Activated CD4-positive, alpha-beta T cell treated with anti-CD3 and anti-CD28 coated beads, Interleukin-2, amount 10 ng/mL, durations not matched to agents 7 days and 5 days (primary cell): ENCODE measurements at regions not wholly inside any gene's neighbourhood (a gene's known extent, or its start where the extent isn't known, plus 50 kb on each side); places are given as distances from the start of the nearest gene placed in this dataset.

Experiments
- CTCF ChIA-PET: fragments of 350-600 bp; sonication (Branson Sonifier 250); formaldehyde crosslinking; loops from one replicate; lab custom pipeline; 2021; ENCODE audit warnings: antibody characterized with exemption; lab: Charles Lee
- POLR2A ChIA-PET: fragments of 350-600 bp; sonication (Branson Sonifier 250); formaldehyde crosslinking; loops from one replicate; lab custom pipeline; 2021; ENCODE audit warnings: antibody characterized with exemption; lab: Charles Lee
- DNase-seq: peaks from one replicate; pipeline ENCODE4 v3.0.0-alpha.2; 2020
- H3K27ac Mint-ChIP-seq: one replicate; pipeline ENCODE4 v1.8.0; 2021; ENCODE audit warnings: mild to moderate bottlenecking, moderate library complexity, mixed read lengths
- H3K27me3 Mint-ChIP-seq: one replicate; pipeline ENCODE4 v1.8.0; 2021; ENCODE audit warnings: mixed read lengths
- H3K36me3 Mint-ChIP-seq: one replicate; pipeline ENCODE4 v1.8.0; 2021; ENCODE audit warnings: low read depth, mixed read lengths
- H3K4me1 Mint-ChIP-seq: one replicate; pipeline ENCODE4 v1.8.0; 2021; ENCODE audit warnings: mixed read lengths
- H3K4me3 Mint-ChIP-seq: one replicate; pipeline ENCODE4 v1.8.0; 2021; ENCODE audit warnings: mild to moderate bottlenecking, moderate library complexity, mixed read lengths
- H3K9me3 Mint-ChIP-seq: one replicate; pipeline ENCODE4 v1.8.0; 2021; ENCODE audit warnings: mixed read lengths

DNA sequence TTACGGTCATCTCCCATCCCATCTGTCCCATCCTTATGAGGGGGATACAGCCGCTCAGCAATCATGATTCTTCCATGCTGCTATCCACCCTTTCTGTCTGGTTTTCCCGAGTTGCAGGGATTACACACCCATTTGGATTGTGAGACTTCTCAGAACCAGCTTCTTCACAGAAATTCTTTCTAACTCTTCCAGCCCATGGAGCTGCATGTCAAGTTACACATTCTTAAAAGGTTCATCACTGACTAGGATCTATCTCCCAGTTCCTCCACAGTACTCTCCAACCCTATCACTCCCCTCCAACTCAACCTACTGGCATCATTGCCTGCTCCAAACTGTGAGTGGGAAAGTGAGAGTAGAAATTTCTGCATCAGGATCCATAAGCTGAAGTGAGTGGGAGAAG, 558.2 kb upstream of the TNP1 start:
- H3K36me3 Mint-ChIP-seq = no peaks in the 10 kb centered on the region
- DNase-seq = no peak
- H3K4me1 Mint-ChIP-seq = no peaks in the 10 kb centered on the region
- H3K27ac Mint-ChIP-seq = no peak overlapping the region
- POLR2A ChIA-PET = no interaction called here
- no peak overlapping the region for H3K4me3 Mint-ChIP-seq
- H3K9me3 Mint-ChIP-seq = no peaks in the 10 kb centered on the region
- no peaks in the 10 kb centered on the region for H3K27me3 Mint-ChIP-seq
- CTCF ChIA-PET = no interaction called here

DNA sequence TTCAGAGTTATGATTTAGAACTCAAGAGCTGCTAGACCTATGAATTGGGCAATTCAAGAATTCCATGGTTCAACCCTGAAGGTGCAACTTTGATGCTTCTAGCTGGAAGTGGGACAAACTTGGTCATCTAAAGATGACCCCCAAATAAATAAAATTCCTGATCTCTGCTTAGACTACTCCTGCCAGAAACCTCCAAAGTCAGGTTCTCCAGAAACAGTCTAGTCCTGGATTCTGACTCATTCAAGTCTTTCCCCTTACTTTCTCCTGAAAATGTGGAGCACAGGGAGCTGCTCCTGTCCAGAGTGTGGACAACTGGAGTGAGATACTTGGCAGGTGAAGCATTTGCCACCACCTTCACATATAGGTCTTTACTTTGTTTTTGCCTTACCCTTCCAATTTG, 557.7 kb upstream of the TNP1 start:
- no peak overlapping the region for H3K27ac Mint-ChIP-seq
- no peak for DNase-seq
- H3K27me3 Mint-ChIP-seq = no peaks in the 10 kb centered on the region
- no peaks in the 10 kb centered on the region for H3K36me3 Mint-ChIP-seq
- no peaks in the 10 kb centered on the region for H3K9me3 Mint-ChIP-seq
- POLR2A ChIA-PET = no interaction called here
- CTCF ChIA-PET = no interaction called here
- no peaks in the 10 kb centered on the region for H3K4me1 Mint-ChIP-seq
- H3K4me3 Mint-ChIP-seq = no peak overlapping the region

DNA sequence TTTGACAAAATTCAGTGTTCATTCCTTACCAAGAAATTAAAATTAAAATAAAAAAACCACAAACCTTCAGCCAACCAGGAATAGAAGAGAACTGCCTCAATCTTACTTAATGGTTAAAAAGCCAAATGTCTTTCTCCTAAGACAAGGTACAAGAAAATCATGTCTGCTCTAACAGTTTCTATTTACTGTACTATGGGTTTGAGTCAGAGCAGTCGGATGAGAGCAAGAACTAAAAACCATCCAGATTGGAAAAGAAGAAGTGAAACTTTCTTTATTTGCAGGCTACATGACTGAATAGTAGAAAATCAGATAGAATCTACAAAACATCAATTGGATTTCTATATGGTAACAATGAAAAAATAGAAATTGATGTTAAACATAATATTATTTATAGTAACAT, 555.5 kb upstream of the TNP1 start:
- Mint-ChIP-seq H3K27ac (no peak overlapping the region), H3K36me3 (no peaks in the 10 kb centered on the region), H3K9me3 (no peaks in the 10 kb centered on the region), H3K27me3 (no peaks in the 10 kb centered on the region), H3K4me1 (no peaks in the 10 kb centered on the region), H3K4me3 (no peak overlapping the region)
- no peak for DNase-seq
- ChIA-PET CTCF (no interaction called here), POLR2A (no interaction called here)

DNA sequence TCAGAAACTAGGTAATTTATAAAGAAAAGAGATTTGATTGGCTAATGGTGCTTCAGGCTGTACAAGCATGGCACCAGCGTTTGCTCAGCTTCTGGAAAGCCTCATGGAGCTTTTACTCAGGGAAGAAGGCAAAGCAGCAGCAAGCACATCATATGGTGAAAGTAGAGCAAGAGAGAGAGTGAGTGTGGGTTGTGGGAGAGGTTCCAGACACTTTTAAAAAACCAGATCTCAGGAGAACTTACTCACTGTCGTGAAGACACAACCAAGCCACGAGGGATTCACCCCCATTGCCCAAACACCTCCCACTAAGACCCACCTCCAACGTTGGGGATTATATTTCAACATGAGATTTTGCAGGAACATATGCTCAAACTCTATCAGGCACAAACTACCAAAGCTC, 554.6 kb upstream of the TNP1 start:
- ChIA-PET POLR2A (no interaction called here), CTCF (no interaction called here)
- no peaks in the 10 kb centered on the region for H3K4me1 Mint-ChIP-seq
- no peak overlapping the region for H3K27ac Mint-ChIP-seq
- H3K27me3 Mint-ChIP-seq = no peaks in the 10 kb centered on the region
- H3K36me3 Mint-ChIP-seq = no peaks in the 10 kb centered on the region
- DNase-seq = no peak
- H3K9me3 Mint-ChIP-seq = no peaks in the 10 kb centered on the region
- H3K4me3 Mint-ChIP-seq = no peak overlapping the region

DNA sequence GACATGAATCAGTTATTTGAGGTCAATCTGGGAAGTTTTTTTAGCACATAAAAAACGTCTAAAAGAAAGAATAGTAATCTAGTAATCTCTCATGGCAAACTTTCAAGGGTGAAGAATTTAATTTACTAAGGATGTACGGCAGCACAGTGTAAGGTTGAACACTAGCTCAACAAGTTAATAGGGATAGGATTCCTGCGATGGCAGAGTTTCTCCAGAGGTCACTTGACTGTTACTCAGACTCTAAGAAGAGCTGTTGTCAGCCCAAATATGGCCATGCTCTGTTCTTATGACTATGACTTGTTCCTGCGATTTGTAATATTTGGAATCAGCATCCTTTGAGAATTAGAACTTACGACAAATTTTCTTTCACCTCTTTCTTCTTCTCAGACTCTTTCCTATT, 553.3 kb upstream of the TNP1 start:
- Mint-ChIP-seq H3K9me3 (no peaks in the 10 kb centered on the region), H3K4me1 (no peaks in the 10 kb centered on the region), H3K36me3 (no peaks in the 10 kb centered on the region), H3K27me3 (no peaks in the 10 kb centered on the region), H3K4me3 (no peak overlapping the region), H3K27ac (no peak overlapping the region)
- CTCF ChIA-PET = no interaction called here
- POLR2A ChIA-PET = no interaction called here
- DNase-seq = no peak

DNA sequence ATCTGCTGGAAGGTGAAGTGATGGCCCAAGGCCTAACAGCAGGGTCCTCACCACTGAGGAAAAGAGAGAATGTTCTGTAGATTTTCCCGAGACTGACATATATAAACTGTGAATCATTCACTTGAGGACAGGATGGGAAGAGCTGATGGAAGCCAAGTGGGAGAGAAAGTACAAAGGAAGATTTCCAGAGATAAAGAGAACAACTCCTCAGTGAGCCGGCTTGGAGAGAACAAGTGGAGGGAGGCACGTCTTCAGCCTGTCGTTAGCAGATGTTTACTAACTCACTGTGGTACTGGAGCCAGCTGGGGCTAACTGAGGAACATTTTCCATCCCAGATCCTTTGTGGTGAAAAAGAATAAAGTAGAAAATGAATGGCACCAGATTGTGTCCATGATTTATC, 552.9 kb upstream of the TNP1 start:
- Mint-ChIP-seq H3K27ac (no peak overlapping the region), H3K4me1 (no peaks in the 10 kb centered on the region), H3K36me3 (no peaks in the 10 kb centered on the region), H3K4me3 (no peak overlapping the region), H3K9me3 (no peaks in the 10 kb centered on the region), H3K27me3 (no peaks in the 10 kb centered on the region)
- CTCF ChIA-PET = interaction anchor here (1.5 kb wide), 1 partner anchor 16 kb away, joined by 3 read pairs; no protein-coding TSS in a partner anchor
- POLR2A ChIA-PET = no interaction called here
- no peak for DNase-seq

DNA sequence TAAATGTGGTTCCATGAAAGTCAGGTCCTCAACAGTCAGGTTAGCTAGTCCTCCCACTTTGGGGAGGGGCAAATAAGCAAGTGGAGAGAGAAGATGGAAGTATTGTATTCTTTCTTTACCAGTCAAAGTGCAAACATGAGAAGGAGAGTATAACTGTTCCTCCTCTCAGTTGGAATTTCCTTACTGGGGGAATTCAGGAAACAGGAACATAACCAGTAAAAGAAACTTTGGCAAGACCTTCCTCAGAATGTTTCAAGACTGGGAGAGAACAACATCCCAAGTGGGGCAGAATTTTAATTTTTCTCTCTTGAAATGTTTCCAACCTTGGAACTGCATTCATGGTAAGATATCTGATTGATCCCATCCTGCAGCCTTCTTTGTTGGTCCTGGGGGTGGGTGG, 552.4 kb upstream of the TNP1 start:
- no peak for DNase-seq
- Mint-ChIP-seq H3K27ac (no peak overlapping the region), H3K4me3 (no peak overlapping the region), H3K27me3 (no peaks in the 10 kb centered on the region), H3K9me3 (no peaks in the 10 kb centered on the region), H3K36me3 (no peaks in the 10 kb centered on the region), H3K4me1 (no peaks in the 10 kb centered on the region)
- ChIA-PET CTCF (interaction anchor here (1.5 kb wide), 1 partner anchor 16 kb away, joined by 3 read pairs; no protein-coding TSS in a partner anchor), POLR2A (no interaction called here)

DNA sequence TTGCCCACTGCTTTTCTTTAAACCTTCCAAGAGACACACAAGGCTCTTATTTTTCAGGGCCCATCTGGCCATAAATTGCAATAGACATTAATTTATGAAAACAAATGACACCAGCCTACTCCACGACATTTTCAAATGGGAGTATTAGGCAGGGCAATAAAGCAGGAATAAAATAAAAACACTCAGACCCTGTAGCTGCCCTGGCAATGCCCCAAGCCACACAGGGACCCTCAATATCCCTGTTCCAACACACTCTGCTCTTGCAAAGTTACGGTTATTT, 550.8 kb upstream of the TNP1 start:
- H3K4me1 Mint-ChIP-seq = no peaks in the 10 kb centered on the region
- H3K36me3 Mint-ChIP-seq = no peaks in the 10 kb centered on the region
- H3K4me3 Mint-ChIP-seq = no peak overlapping the region
- ChIA-PET POLR2A (no interaction called here), CTCF (interaction anchor here (0.6 kb wide), 1 partner anchor 42 kb away, joined by 3 read pairs; no protein-coding TSS in a partner anchor)
- no peak for DNase-seq
- no peaks in the 10 kb centered on the region for H3K27me3 Mint-ChIP-seq
- no peak overlapping the region for H3K27ac Mint-ChIP-seq
- H3K9me3 Mint-ChIP-seq = no peaks in the 10 kb centered on the region

DNA sequence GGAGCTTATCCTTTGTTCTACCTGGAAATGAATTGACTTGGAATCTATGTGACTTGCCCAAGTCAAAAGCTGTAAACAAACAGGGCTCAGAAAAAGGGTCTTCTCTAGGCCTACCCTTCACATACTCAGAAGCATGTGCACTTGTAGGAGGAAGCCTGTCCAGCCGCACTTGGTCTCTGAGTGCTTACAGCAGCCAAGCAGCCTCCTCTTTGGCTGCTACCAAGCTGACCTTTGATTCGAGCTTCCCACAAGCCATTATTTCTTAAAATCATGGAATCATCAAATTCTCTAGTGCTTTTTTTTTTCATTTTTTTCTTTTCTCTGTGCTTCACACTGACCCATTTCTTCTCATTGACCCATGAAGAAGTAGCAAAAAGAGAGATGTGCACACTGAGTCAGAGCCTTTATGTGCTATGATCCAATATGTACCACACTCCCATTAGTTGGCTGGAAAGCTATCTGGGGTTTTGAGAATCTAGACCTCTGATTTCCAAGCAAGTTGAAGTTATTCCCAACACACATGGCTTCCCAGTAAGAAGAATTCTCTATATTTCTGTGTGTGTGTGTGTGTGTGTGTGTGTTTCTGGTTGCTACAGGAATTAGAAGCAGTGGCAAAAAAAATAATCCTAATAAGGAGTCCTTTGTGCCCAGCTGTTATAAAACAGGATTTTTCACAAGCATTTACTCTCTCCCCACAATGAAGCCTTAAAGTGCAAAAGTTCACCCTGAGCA, 550.3 kb upstream of the TNP1 start:
- DNase-seq = no peak
- no peaks in the 10 kb centered on the region for H3K36me3 Mint-ChIP-seq
- H3K4me1 Mint-ChIP-seq = no peaks in the 10 kb centered on the region
- no peak overlapping the region for H3K27ac Mint-ChIP-seq
- H3K4me3 Mint-ChIP-seq = no peak overlapping the region
- no peaks in the 10 kb centered on the region for H3K27me3 Mint-ChIP-seq
- ChIA-PET POLR2A (interaction anchor here (0.7 kb wide), 1 partner anchor 418 kb away, joined by 4 read pairs; no protein-coding TSS in a partner anchor), CTCF (interaction anchor here (0.6 kb wide), 1 partner anchor 43 kb away, joined by 3 read pairs; no protein-coding TSS in a partner anchor)
- H3K9me3 Mint-ChIP-seq = peaks cover 1% of the 10 kb centered on the region

DNA sequence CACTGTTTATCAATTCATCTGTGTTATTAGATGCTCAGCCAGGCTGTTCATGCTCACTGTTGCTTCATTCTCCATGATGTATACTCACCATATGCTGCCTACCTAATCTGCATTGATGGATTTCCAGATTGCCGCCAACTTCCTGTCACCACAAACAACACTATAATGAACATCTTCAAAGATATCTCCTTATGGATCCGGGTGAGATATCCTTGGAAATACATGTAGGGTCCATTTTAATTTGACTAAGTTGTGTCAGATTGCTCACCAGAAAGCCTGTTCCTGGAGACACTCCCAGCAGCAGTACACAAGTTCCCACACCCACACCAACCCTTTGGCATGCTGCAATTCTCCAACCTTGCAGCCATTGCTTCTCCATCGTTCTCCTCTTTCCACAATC, 547.5 kb upstream of the TNP1 start:
- no peaks in the 10 kb centered on the region for H3K36me3 Mint-ChIP-seq
- no peaks in the 10 kb centered on the region for H3K4me1 Mint-ChIP-seq
- H3K4me3 Mint-ChIP-seq = no peak overlapping the region
- H3K9me3 Mint-ChIP-seq = peaks cover 2% of the 10 kb centered on the region
- CTCF ChIA-PET = no interaction called here
- H3K27ac Mint-ChIP-seq = no peak overlapping the region
- H3K27me3 Mint-ChIP-seq = no peaks in the 10 kb centered on the region
- no peak for DNase-seq
- POLR2A ChIA-PET = no interaction called here

DNA sequence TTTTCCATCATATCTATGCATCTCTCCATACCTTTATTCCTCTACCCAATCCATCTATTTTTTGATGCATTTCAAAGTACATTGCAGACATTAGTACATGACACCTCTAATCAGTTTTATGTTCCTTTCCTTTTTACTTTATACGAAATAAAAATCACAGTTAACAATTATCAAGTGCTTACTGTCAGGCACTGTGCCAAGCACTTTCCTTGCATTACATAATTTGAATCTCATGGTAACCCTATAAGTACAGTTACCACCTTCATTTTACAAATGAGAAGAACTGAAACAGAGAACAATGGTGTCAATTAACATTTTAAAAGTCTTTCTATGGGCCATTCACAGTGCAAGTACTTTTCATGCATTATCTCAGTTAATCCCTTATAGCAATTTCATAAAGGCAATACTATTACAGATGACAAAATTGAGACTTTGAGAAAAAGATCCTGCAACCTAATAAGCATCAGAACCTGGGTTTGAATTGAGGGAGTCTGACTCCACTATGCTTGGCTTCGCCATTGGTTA, 544.4 kb upstream of the TNP1 start:
- H3K27ac Mint-ChIP-seq = no peak overlapping the region
- POLR2A ChIA-PET = no interaction called here

DNA sequence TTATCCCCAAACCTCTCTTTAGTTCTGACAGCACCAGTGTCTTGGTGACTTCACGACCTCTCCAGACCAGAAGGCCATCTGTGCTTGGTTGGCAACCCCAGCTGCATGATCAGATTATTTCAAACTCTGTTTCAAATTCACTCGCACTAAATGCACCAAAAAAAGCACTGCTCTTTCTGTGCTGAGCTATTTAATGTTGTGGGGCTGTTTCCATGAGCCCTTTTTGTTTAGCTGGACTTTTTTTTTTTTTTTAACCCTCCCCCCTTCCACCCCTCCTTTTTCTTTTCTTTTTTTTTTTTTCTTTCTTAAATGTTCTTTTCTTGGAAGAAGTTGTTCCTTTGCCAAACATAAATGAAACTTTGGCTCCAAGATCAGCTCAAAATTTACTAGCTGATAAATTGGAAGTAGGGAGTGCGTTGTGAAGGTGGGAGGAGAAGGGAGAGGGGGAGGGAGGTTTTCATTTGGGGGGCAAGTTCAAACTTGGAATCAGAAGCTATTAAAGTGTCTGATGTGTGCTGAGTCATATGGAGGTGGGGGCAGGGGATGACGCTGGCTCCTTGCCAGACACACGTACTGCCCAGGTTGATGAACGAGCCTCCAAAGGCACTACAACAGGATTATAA, 543.0 kb upstream of the TNP1 start:
- ChIA-PET POLR2A (no interaction called here), CTCF (interaction anchor here (0.6 kb wide), 1 partner anchor 136 kb away, joined by 3 read pairs; no protein-coding TSS in a partner anchor)
- Mint-ChIP-seq H3K27me3 (no peaks in the 10 kb centered on the region), H3K27ac (no peak overlapping the region), H3K4me1 (peaks cover 9% of the 10 kb centered on the region), H3K36me3 (peaks cover 3% of the 10 kb centered on the region), H3K4me3 (no peak overlapping the region), H3K9me3 (peaks cover 4% of the 10 kb centered on the region)
- no peak for DNase-seq

More for the DNA sequence above, 544.4 kb upstream of the TNP1 start:
- no peak for DNase-seq
- Mint-ChIP-seq H3K36me3 (no peaks in the 10 kb centered on the region), H3K27me3 (no peaks in the 10 kb centered on the region), H3K9me3 (peaks cover 2% of the 10 kb centered on the region), H3K4me3 (no peak overlapping the region), H3K4me1 (peaks cover under 1% of the 10 kb centered on the region)
- CTCF ChIA-PET = no interaction called here

DNA sequence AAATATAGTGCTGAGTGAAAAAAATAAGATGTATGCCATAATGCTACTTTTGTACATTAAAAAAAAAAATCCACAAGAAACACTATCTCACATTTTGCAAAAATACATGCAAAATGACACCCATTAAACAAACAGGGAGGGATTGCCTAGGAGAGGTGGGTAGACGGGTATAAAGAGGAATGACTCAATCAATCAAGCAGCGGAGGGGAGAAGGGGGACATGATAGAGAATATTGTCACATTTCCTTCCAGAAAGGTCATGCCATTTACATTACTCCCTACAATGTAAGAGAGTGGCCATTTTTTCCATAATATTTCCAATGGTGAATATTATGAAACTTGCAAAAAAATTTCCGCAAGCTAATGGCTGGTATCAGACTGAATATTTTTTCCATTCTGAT, 542.3 kb upstream of the TNP1 start:
- POLR2A ChIA-PET = no interaction called here
- no peak overlapping the region for H3K27ac Mint-ChIP-seq
- peaks cover 4% of the 10 kb centered on the region for H3K9me3 Mint-ChIP-seq
- CTCF ChIA-PET = no interaction called here
- H3K27me3 Mint-ChIP-seq = no peaks in the 10 kb centered on the region
- peaks cover 3% of the 10 kb centered on the region for H3K36me3 Mint-ChIP-seq
- no peak for DNase-seq
- peaks cover 9% of the 10 kb centered on the region for H3K4me1 Mint-ChIP-seq
- H3K4me3 Mint-ChIP-seq = no peak overlapping the region
